UCSD-AML1 (cell line): ENCODE measurements at regions not wholly inside any gene's neighbourhood (a gene's known extent, or its start where the extent isn't known, plus 50 kb on each side); places are given as distances from the start of the nearest gene placed in this dataset.

Source experiments
- DNase-seq: peaks from one replicate; lab custom pipeline; 2025; ENCODE audit not compliant: unreplicated experiment; lab: John Stamatoyannopoulos, UW

DNA sequence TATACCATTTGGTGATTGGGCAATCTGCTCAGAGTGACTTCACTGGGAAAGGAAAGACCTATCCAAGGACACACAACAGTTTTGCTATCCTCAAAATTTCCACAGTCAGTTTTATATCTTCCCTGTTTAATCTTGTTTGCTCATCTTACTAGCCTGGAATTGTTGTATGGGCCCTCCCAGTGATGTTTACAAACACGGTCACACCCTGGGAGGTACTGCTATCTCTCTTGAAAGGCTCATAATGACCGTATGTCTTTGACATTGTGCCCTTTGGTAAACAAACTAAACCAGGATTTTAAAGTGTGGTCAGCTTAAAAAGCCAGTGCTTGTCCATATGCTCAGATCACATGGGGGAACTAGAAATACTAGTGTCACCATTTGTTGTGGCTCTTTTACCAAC, 277.0 kb downstream of the CDH2 start:
- no peak for DNase-seq

DNA sequence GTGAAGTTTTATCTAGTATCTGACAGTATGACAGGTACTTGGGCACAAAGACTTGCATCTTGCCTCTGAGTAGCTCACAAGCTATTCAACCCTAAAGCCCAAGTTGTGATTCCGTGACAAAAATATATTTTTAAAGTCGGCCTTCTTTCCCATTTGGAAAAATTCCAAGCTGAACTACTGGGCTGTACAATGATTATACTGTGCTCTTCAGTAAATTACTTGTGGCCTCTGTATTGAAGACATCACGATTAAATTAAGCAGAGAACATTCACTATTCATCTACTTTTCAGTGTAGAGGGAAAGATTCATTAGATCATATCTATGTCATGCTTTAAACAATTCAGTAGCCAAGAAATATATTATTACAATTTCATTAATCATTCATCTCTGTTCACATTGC, 282.2 kb downstream of the CDH2 start:
- DNase-seq, result no peak

GRCh38 chr18:27887711-27888495, 289.0 kb downstream of the CDH2 start:
- no peak for DNase-seq

- DNase-seq, result no peak
These were observed 289.6 kb downstream of the CDH2 start for GRCh38 chr18:27887287-27887686.

- DNase-seq, result no peak
These were observed 297.4 kb downstream of the CDH2 start for GRCh38 chr18:27879540-27879939.

DNA sequence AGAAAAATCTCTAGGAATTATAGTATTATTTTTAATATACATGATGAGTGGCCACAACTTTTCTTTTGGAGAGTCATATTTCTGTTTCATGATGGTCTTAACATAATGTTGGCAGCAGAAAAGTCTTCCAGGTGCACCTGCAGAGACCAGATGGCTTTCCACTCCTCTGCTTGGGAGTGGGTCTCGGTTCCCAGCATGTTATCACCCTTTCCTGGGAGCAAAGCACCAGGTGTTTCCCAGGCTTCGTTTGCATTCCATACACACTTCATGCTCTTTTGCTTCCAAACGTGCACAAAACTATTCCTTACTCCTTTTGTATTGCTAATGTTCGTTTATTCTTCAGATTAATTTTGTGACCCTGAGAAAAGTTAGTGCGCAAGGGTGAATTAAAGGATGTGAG, 305.2 kb downstream of the CDH2 start:
- no peak for DNase-seq

DNA sequence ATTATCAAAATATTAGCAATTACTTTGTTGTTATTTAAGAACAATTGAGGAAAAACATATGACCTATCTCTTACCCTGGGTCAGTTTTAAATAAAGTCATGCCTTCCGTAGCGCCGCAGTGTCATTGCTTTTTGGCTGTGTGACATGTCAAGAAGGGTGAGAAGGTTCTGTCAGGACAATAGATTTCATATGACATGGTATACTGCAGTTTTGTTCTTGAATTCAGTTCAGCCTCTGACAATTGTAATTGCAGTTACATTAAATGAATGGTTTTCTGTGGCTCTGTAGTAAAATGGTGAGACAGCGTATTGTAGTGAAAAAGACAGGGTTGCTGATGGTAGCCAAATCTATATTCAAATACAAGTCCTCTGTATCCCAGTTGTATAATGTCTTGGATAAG, 307.2 kb downstream of the CDH2 start:
- no peak for DNase-seq

DNA sequence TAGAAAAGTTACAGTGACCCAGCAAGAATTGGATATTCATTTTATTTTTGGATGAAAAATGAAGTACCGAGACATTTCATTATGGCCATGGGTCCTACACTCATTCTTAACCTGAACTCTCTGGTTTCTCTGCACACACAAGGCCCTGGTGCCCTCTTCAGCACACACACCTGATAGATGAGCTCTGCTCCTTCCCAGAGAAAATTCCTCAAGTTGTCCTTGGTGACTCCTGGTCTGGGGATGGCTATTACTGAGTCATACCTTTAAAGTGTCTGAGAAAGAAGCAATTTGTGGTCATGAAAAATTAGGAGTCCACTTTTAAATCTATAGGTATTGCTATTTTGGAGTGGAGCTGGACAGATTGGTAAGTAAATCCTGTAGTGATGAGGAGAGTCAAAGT, 311.5 kb downstream of the CDH2 start:
- DNase-seq, result no peak

DNA sequence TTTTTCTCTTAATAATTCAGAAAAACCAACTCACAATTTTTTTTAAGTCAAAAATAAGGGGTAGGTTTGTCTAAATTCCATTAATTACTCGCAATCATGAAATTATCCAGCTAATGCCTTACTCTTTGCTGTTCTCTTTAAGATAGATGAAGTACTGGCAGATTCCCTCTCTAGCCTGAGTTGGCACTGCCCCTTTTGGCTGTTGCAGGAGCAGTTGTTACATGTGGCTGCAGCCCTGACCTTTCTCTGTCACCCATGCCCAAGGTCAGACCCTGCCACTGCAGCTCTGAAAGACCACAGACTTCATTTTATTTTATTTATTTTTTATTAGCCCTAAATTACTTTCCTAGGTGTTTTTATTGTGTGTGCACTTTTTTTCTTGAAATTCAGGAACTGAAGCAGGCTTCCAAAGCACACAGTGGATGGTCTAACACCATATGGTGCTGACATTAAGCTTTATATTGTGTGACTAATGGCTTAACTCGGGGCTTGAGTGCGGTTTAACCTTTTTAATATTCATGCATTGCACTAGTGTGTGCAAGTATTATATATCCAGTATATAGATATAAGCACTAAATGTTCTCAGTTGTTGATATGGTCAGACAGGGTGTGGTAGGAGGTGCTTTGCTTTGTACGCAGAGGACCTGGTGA, 313.0 kb downstream of the CDH2 start:
- DNase-seq, result no peak

DNA sequence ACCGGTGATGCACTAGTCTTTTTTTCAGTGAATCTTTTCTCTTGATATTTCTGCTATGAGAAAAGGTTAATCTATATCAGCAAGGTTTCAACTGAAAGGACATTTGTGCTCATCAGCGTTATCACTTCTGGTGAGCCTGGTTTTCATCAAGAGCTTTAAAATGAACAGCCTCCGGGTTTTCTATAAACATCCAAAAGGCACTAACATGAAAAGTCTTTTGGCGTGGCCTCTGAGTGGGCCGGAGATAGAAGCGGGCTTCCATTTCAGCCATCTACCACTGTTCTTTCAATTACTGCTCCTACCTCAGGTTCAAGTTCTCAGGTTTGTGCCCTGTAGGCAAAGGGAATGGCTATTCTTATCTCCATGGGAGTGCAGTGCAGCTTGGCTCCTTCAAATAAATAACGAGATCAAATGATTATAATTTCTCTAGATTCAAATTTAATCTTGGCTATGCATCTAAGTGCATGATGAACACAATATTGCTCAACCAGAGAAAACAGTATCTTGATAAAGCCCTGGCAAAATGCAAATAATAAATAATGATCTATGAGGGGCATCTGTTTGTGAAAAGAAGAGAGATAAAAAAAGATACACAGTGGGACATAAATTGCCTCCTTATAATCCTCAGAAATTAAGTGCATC, 314.8 kb downstream of the CDH2 start:
- DNase-seq, result no peak

DNA sequence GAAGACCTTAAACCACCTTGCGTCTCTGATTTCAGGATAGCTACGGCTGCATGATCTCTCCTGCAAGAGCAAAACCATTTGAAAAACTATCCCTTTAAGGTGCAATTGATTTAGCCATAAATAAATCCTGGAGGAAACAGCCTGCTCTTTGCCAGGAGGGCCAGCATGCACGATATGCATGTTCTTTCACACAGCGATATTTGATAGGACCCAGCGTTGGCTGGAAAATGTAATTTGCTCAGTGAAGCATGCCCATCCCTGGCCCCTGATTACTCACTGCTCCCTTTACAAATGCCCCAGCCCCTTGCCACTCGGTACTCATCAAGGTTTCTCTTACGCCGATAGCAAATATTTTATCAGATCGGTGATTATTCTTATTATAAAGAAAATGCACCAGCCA, 315.4 kb downstream of the CDH2 start:
- no peak for DNase-seq

- no peak for DNase-seq
These were observed 316.2 kb downstream of the CDH2 start for GRCh38 chr18:27860701-27861107.

DNA sequence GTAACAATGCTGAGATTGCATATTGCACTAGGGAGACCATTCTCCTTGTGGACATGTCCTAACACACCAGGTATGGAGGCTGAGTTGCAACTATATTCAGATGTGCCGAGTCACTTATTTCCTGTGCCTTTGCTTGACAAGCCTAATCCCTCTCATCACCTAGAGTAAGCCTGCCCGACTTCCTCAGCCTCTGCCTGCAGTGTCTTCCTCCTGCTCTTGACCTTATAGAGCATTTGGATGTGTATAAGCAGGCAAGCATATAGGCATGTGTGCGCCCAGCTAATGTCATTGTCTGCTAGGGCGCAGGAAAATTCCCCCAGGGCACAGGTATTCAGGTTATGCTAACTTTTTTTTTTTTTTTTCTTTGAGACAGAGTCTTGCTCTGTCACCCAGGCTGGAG, 316.9 kb downstream of the CDH2 start:
- DNase-seq, result no peak

GRCh38 chr18:27856820-27857219, 320.1 kb downstream of the CDH2 start:
- DNase-seq, result no peak

GRCh38 chr18:27855486-27855885, 321.4 kb downstream of the CDH2 start:
- DNase-seq, result no peak

GRCh38 chr18:27854631-27855030, 322.3 kb downstream of the CDH2 start:
- no peak for DNase-seq

GRCh38 chr18:27848336-27848735, 328.6 kb downstream of the CDH2 start:
- DNase-seq, result no peak

DNA sequence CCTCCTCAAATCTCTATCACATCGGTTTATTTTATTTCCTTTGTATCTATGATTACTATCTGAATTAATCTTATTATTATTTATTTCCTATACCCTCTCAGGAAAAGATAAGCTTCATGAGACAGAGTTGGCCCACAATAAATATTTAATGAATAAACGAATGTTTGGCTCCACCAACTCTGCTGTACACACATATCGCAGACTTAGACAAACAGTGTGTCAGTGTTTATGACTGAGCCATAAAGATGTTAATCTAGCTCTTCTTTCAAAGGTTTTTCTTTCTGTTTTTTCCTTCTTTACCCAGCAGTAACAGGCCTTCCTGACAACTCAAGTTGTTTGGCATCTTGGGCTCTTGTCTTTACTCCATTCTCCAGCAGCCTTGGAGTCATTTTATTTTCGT, 329.5 kb downstream of the CDH2 start:
- no peak for DNase-seq

- DNase-seq, result no peak
These were observed 331.0 kb downstream of the CDH2 start for GRCh38 chr18:27845897-27846296.

GRCh38 chr18:27843783-27844777, 332.9 kb downstream of the CDH2 start:
- DNase-seq, result no peak

- DNase-seq, result no peak
These were observed 337.8 kb downstream of the CDH2 start for GRCh38 chr18:27839141-27839540.
